ENCODE measurements at regions not wholly inside any gene's neighbourhood (a gene's known extent, or its start where the extent isn't known, plus 50 kb on each side); places are given as distances from the start of the nearest gene placed in this dataset.

DNA sequence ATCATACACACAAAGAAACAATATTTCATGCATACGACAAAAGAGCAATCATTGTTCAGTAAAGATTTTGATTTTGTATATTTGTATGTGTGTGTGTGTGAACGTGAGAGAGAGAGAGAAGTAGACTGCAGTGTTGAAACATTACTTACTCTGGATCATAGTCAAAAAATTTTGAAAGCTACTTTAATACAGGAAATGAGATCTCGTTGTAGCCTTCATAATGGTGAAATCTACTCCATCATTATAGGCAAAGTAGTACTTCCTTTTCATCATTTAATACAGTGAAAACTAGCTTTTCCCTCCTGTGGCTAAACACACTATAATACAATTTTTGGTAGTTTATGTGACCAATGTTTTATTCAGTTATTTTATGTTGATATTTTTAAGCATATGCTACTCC is 1427.7 kb upstream of the C9orf72 start:
- no peak overlapping the region for H3K9ac ChIP-seq (ENCODE audit: low read depth, low read length)
- H3K36me3 ChIP-seq (ENCODE audit: insufficient read depth, low read length) = no peaks in the 10 kb centered on the region
- H3K4me1 ChIP-seq (ENCODE audit: insufficient read depth, low read length) = no peaks in the 10 kb centered on the region
- no peaks in the 10 kb centered on the region for H3K9me3 ChIP-seq (ENCODE audit: control insufficient read depth, insufficient read depth, low read length)

GRCh38 chr9:29004988-29005387 is 1431.7 kb upstream of the C9orf72 start:
- no peaks in the 10 kb centered on the region for H3K9me3 ChIP-seq (ENCODE audit: control insufficient read depth, insufficient read depth, low read length)
- no peak overlapping the region for H3K9ac ChIP-seq (ENCODE audit: low read depth, low read length)
- no peaks in the 10 kb centered on the region for H3K36me3 ChIP-seq (ENCODE audit: insufficient read depth, low read length)
- no peaks in the 10 kb centered on the region for H3K4me1 ChIP-seq (ENCODE audit: insufficient read depth, low read length)

- Histone ChIP-seq H3K36me3 (ENCODE audit: insufficient read depth, low read length) (no peaks in the 10 kb centered on the region), H3K9ac (ENCODE audit: low read depth, low read length) (no peak overlapping the region), H3K9me3 (ENCODE audit: control insufficient read depth, insufficient read depth, low read length) (no peaks in the 10 kb centered on the region)
Observed at GRCh38 chr9:29006628-29007027, 1433.3 kb upstream of the C9orf72 start.

DNA sequence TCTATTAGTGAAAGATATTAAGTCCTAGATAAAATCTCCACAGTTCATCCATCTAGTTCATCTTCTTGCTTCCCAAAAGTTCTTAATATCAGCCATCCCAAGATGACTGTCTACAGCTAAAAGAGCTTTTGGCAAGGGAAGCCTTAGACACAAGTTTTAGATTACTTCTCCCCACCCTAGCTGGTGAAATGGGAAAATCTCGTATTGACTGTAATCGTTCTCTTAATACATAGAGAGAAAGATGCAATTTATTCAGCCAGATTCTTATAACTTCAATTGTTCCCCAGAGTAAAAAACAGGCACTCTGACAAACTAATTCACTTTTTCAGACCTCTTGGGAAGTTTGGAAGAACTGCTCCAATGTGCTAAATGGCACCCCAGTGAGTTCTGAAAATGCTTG is 1439.6 kb upstream of the C9orf72 start:
- no peaks in the 10 kb centered on the region for H3K4me1 ChIP-seq (ENCODE audit: insufficient read depth, low read length)
- H3K9ac ChIP-seq (ENCODE audit: low read depth, low read length) = no peak overlapping the region
- H3K9me3 ChIP-seq (ENCODE audit: control insufficient read depth, insufficient read depth, low read length) = no peaks in the 10 kb centered on the region
- no peaks in the 10 kb centered on the region for H3K36me3 ChIP-seq (ENCODE audit: insufficient read depth, low read length)

More at GRCh38 chr9:29006628-29007027, 1433.3 kb upstream of the C9orf72 start:
- H3K4me1 ChIP-seq (ENCODE audit: insufficient read depth, low read length) = no peaks in the 10 kb centered on the region

DNA sequence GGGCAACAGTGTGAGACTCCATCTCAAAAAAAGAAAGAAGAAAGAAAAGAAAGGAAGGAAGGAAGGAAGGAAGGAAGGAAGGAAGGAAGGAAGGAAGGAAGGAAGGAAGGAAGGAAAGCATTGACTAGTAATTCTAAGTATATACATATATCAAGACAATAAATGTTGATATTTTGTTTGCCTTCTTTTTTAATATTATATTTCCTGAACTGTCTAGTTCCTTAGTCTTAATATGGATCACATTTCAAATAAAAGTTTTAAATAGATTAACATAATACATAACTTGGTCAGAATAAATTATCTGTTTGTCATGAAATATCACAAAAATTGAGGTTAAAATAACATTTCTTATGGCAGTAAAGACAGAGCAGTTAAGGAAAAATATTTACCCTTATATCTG is 1448.4 kb upstream of the C9orf72 start:
- Histone ChIP-seq H3K4me1 (ENCODE audit: insufficient read depth, low read length) (no peaks in the 10 kb centered on the region), H3K9me3 (ENCODE audit: control insufficient read depth, insufficient read depth, low read length) (no peaks in the 10 kb centered on the region), H3K9ac (ENCODE audit: low read depth, low read length) (no peak overlapping the region)

GRCh38 chr9:29038332-29038731 is 1465.1 kb upstream of the C9orf72 start:
- Histone ChIP-seq H3K4me1 (ENCODE audit: insufficient read depth, low read length) (peaks cover 6% of the 10 kb centered on the region), H3K36me3 (ENCODE audit: insufficient read depth, low read length) (no peaks in the 10 kb centered on the region), H3K9ac (ENCODE audit: low read depth, low read length) (no peak overlapping the region), H3K9me3 (ENCODE audit: control insufficient read depth, insufficient read depth, low read length) (no peaks in the 10 kb centered on the region)

More for the DNA sequence above, 1448.4 kb upstream of the C9orf72 start:
- H3K36me3 ChIP-seq (ENCODE audit: insufficient read depth, low read length) = no peaks in the 10 kb centered on the region

GRCh38 chr9:29039258-29039657 is 1466.0 kb upstream of the C9orf72 start:
- Histone ChIP-seq H3K36me3 (ENCODE audit: insufficient read depth, low read length) (no peaks in the 10 kb centered on the region), H3K4me1 (ENCODE audit: insufficient read depth, low read length) (peaks cover 6% of the 10 kb centered on the region), H3K9ac (ENCODE audit: low read depth, low read length) (no peak overlapping the region)

GRCh38 chr9:29043072-29043471 is 1469.8 kb upstream of the C9orf72 start:
- H3K36me3 ChIP-seq (ENCODE audit: insufficient read depth, low read length) = no peaks in the 10 kb centered on the region
- H3K4me1 ChIP-seq (ENCODE audit: insufficient read depth, low read length) = peaks cover 6% of the 10 kb centered on the region
- H3K9me3 ChIP-seq (ENCODE audit: control insufficient read depth, insufficient read depth, low read length) = no peaks in the 10 kb centered on the region
- no peak overlapping the region for H3K9ac ChIP-seq (ENCODE audit: low read depth, low read length)

More at GRCh38 chr9:29039258-29039657, 1466.0 kb upstream of the C9orf72 start:
- no peaks in the 10 kb centered on the region for H3K9me3 ChIP-seq (ENCODE audit: control insufficient read depth, insufficient read depth, low read length)

DNA sequence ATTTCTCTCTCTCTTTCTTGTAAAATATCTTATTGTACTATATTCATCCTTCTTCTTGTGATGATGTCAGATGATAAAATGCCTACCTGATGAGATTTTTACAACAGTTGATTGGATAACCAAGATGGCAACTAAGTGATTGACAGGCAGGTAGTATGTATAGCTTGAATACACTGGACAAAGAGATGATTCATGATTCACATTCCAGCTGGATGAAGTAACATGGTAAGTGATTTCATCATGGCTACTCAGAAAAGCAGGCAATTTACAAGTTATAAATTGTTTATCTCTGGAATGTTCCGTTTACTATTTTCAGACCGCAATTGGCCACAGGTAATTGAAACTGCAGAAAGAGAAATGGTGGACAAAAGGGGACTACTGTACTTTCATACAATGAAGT is 1471.7 kb upstream of the C9orf72 start:
- H3K9ac ChIP-seq (ENCODE audit: low read depth, low read length) = no peak overlapping the region
- no peaks in the 10 kb centered on the region for H3K4me1 ChIP-seq (ENCODE audit: insufficient read depth, low read length)
- no peaks in the 10 kb centered on the region for H3K36me3 ChIP-seq (ENCODE audit: insufficient read depth, low read length)
- H3K9me3 ChIP-seq (ENCODE audit: control insufficient read depth, insufficient read depth, low read length) = no peaks in the 10 kb centered on the region

DNA sequence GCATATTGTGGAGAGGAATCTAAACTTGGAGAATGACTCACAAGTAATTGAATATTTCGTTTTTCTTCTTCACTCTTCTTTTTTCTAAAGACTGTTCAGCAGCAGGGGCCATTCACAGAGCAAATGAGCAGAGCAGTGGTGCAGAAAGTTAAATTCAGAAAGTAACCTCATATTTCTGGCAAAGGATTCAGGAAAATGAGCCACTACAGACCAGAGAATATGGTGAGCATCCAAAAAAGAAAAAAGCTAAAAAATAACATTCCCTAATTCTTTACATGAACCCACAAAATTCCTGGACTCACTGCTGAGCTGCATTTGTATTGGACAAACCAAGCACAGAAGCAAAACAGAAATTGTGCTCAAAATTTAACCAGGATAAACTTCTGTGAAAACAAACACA is 1486.8 kb upstream of the C9orf72 start:
- no peaks in the 10 kb centered on the region for H3K36me3 ChIP-seq (ENCODE audit: insufficient read depth, low read length)
- H3K9me3 ChIP-seq (ENCODE audit: control insufficient read depth, insufficient read depth, low read length) = no peaks in the 10 kb centered on the region
- H3K4me1 ChIP-seq (ENCODE audit: insufficient read depth, low read length) = no peaks in the 10 kb centered on the region; the same call in 1 of the 2 replicates
- no peak overlapping the region for H3K9ac ChIP-seq (ENCODE audit: low read depth, low read length)

- H3K9ac ChIP-seq (ENCODE audit: low read depth, low read length) = no peak overlapping the region
- H3K4me1 ChIP-seq (ENCODE audit: insufficient read depth, low read length) = no peaks in the 10 kb centered on the region; the same call in 1 of the 2 replicates
- no peaks in the 10 kb centered on the region for H3K36me3 ChIP-seq (ENCODE audit: insufficient read depth, low read length)
- H3K9me3 ChIP-seq (ENCODE audit: control insufficient read depth, insufficient read depth, low read length) = no peaks in the 10 kb centered on the region
Observed at GRCh38 chr9:29062446-29062845, 1489.2 kb upstream of the C9orf72 start.

DNA sequence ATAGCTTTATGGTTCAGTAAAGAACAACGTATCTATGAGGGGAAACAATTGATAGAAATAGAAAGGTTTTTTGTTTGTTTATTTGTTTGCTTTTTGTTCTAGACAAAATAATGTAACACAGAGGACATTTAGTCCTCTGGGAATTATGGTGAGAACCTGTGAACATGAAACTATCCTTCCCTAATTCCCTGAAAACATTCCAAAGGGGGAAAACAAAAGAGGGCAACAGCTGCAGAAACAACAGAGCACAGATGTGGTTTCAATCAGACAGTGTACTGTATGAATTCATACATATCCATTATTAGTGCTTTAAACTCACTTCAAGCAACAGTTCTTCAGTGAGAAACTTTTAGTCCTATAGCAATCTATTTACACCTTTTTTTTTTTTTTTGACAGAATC is 1489.8 kb upstream of the C9orf72 start:
- Histone ChIP-seq H3K36me3 (ENCODE audit: insufficient read depth, low read length) (no peaks in the 10 kb centered on the region), H3K9me3 (ENCODE audit: control insufficient read depth, insufficient read depth, low read length) (no peaks in the 10 kb centered on the region), H3K9ac (ENCODE audit: low read depth, low read length) (no peak overlapping the region), H3K4me1 (ENCODE audit: insufficient read depth, low read length) (peaks cover 4% of the 10 kb centered on the region)

DNA sequence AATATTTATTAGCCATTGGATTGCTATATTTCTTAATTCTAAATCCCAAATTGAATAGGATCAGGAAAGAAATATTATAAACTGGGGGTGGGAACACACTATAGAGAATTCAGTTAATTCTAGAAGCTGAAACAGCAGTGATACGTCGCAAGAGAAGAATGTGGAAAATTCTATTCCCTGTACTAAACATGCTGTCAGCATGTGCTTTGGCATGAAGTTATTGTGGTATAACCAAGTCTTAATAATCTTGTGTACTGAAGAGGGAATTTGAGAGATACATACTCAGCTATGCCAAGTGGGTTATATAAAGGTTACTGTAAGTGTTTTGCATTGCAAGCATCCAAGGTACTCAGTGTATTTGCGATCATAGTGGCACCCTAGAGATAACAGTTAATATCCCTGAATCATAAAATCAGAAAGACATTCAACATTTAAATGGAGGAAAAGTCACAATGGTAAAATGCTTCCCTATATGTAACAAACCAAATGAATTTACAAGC is 1492.9 kb upstream of the C9orf72 start:
- H3K4me1 ChIP-seq (ENCODE audit: insufficient read depth, low read length) = peaks cover 4% of the 10 kb centered on the region; the same call in 1 of the 2 replicates
- H3K36me3 ChIP-seq (ENCODE audit: insufficient read depth, low read length) = no peaks in the 10 kb centered on the region
- no peak overlapping the region for H3K9ac ChIP-seq (ENCODE audit: low read depth, low read length)
- no peaks in the 10 kb centered on the region for H3K9me3 ChIP-seq (ENCODE audit: control insufficient read depth, insufficient read depth, low read length)

- H3K36me3 ChIP-seq (ENCODE audit: insufficient read depth, low read length) = no peaks in the 10 kb centered on the region
- no peaks in the 10 kb centered on the region for H3K9me3 ChIP-seq (ENCODE audit: control insufficient read depth, insufficient read depth, low read length)
- H3K9ac ChIP-seq (ENCODE audit: low read depth, low read length) = no peak overlapping the region
- peaks cover 4% of the 10 kb centered on the region; the same call in 1 of the 2 replicates for H3K4me1 ChIP-seq (ENCODE audit: insufficient read depth, low read length)
Observed at GRCh38 chr9:29068461-29068860, 1495.2 kb upstream of the C9orf72 start.

DNA sequence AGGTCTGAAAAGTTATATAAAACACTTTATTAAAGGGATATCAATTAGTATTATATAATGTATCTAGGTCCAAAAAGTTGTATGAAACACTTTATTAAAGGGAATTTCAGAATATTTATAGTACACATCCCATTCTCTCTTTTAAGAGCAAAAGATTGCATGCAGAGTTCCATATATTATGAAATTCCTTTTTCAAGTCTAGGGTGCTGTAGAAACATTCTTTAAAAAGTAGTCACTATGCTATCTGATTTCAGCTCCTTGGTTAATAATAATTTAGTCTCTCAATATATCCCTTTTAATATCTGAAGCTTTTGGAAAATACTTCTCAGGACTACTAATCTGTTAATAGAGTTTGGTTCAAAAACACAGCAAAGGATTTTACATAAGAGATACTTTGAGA is 1496.1 kb upstream of the C9orf72 start:
- H3K9ac ChIP-seq (ENCODE audit: low read depth, low read length) = no peak overlapping the region
- no peaks in the 10 kb centered on the region for H3K36me3 ChIP-seq (ENCODE audit: insufficient read depth, low read length)
- H3K4me1 ChIP-seq (ENCODE audit: insufficient read depth, low read length) = peaks cover 4% of the 10 kb centered on the region; the same call in 1 of the 2 replicates
- no peaks in the 10 kb centered on the region for H3K9me3 ChIP-seq (ENCODE audit: control insufficient read depth, insufficient read depth, low read length)
